Epithelial cell of proximal tubule (primary cell): ENCODE measurements at regions not wholly inside any gene's neighbourhood (a gene's known extent, or its start where the extent isn't known, plus 50 kb on each side); places are given as distances from the start of the nearest gene placed in this dataset.

Experiments used
- DNase-seq: peaks from one replicate; pipeline ENCODE4 v3.0.0-alpha.2; 2011; ENCODE audit warnings: low read depth
- H3K4me3 ChIP-seq: 2 replicates; pipeline ENCODE4 v1.5.1; 2011; ENCODE audit warnings: low read depth, mild to moderate bottlenecking, low read length
- TF ChIP-seq, protein P1 (sequence below): conservative IDR thresholded peaks from 2 replicates; pipeline ENCODE4 v1.5.1; 2012; ENCODE audit warnings: low read depth, mild to moderate bottlenecking, low read length

DNA sequence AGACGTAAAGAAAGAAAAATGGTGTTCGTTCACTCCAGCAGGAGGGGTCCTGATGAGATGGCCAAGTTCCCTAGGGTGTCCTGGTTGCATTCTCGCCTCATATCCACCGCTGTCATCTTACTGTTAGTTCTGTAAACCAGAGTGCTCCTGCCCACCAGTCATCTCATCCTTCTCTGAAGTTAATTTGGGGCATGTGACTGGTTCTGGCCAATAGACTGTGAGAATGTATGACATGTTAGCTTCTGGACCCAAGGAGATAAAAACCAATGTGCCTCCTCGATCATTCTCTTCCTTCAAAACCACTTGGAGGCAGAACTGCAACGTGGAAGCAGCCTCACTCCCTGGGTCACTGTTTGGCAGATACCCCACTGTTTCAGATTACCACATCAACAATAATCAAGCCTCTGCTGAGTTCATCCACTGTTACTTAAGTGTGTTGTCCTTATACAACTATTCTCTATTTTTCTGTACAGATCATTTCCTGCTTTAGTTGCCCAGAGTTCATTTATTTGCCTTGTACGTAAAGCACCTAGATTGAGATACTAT lies 759.1 kb downstream of the TSN start:
- H3K4me3 ChIP-seq: no peak overlapping the region
- DNase-seq: no peak
- TF ChIP-seq, protein P1, sequence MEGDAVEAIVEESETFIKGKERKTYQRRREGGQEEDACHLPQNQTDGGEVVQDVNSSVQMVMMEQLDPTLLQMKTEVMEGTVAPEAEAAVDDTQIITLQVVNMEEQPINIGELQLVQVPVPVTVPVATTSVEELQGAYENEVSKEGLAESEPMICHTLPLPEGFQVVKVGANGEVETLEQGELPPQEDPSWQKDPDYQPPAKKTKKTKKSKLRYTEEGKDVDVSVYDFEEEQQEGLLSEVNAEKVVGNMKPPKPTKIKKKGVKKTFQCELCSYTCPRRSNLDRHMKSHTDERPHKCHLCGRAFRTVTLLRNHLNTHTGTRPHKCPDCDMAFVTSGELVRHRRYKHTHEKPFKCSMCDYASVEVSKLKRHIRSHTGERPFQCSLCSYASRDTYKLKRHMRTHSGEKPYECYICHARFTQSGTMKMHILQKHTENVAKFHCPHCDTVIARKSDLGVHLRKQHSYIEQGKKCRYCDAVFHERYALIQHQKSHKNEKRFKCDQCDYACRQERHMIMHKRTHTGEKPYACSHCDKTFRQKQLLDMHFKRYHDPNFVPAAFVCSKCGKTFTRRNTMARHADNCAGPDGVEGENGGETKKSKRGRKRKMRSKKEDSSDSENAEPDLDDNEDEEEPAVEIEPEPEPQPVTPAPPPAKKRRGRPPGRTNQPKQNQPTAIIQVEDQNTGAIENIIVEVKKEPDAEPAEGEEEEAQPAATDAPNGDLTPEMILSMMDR: peak; percentile 28

- no peak overlapping the region for H3K4me3 ChIP-seq
- no peak for DNase-seq
- TF ChIP-seq, protein P1: no peak
Observed at GRCh38 chr2:122515731-122516290, 760.4 kb downstream of the TSN start.

DNA sequence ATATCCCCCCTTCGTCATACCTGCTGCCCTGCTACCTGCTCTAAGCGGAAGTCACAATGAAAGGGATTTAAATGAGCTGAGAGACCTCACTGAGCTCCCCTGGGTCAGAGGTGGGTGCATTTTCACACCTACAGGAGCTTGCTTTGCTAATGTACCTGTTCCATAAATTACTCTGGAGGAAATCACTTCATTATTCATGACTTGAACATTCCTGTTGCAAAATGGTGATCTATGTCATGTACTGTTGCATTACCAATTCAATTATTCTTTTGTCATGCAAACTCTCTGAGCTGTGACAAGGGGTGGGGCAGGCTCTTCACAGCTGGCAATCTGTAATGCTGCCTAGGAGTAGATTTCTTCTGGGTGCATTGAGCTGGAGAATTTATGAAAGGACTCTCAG lies 761.3 kb downstream of the TSN start:
- no peak overlapping the region for H3K4me3 ChIP-seq
- TF ChIP-seq, protein P1: no peak
- DNase-seq: peak; percentile 56

- TF ChIP-seq, protein P1: peak; percentile 45
- no peak for DNase-seq
- no peak overlapping the region for H3K4me3 ChIP-seq
Observed at GRCh38 chr2:122519366-122519765, 763.9 kb downstream of the TSN start.

- TF ChIP-seq, protein P1: no peak
- no peak overlapping the region for H3K4me3 ChIP-seq
- no peak for DNase-seq
Observed at GRCh38 chr2:122519821-122520611, 764.6 kb downstream of the TSN start.

DNA sequence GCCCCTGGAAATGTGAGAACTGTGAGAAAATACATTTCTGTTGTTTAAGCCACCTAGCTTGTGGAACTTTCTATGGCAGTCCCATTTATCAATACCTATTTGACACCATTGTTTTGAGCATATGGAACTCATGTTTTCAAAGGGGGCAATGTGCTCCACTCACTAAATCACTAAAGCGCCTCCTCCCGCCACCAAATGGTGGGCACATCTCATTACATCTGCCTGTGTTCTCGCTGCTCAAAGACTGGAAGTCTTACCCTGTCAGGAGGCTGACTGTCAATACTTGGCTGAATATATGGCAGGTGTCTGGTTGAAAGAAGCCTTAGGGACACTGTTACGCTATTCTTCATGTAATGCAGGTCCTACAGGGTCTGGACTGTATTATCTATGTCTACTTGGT lies 767.7 kb downstream of the TSN start:
- no peak overlapping the region for H3K4me3 ChIP-seq
- TF ChIP-seq, protein P1: no peak
- no peak for DNase-seq
